Neutrophil (primary cell): ENCODE measurements at regions not wholly inside any gene's neighbourhood (a gene's known extent, or its start where the extent isn't known, plus 50 kb on each side); places are given as distances from the start of the nearest gene placed in this dataset.
"Not testable (repeated sequence)": the region's sequence is repeated elsewhere in the genome, so short reads cannot be mapped to it uniquely, and the experiment has no call there.

Experiments used
- H3K27ac ChIP-seq: fragments of 200-600 bp; sonication (generic); 2 replicates; pipeline ENCODE4 v1.5.1; 2016; ENCODE audit warnings: mild to moderate bottlenecking, moderate library complexity
- H3K27me3 ChIP-seq: fragments of 200-600 bp; sonication (generic); 2 replicates; pipeline ENCODE4 v1.6.0; 2016; ENCODE audit warnings: mild to moderate bottlenecking
- H3K36me3 ChIP-seq: fragments of 200-600 bp; sonication (generic); 2 replicates; pipeline ENCODE4 v1.5.1; 2017
- H3K4me1 ChIP-seq, 2 experiments: fragments of 200-600 bp in 1 of 2; sonication (generic) in 1 of 2; 1 replicate in 1 of 2; 2 replicates in 1 of 2; pipeline versions ENCODE4 v1.5.1 to v1.6.1; 2013 to 2016; ENCODE audit warnings: low read depth in 1 of 2, low read length in 1 of 2, mild to moderate bottlenecking in 1 of 2, moderate library complexity in 1 of 2; ENCODE audit not compliant: control insufficient read depth in 1 of 2, insufficient read depth in 1 of 2
- H3K4me3 ChIP-seq, 2 experiments: fragments of 200-600 bp in 1 of 2; sonication (generic) in 1 of 2; 1 replicate in 1 of 2; 2 replicates in 1 of 2; pipeline ENCODE4 v1.5.1; 2013 to 2016; ENCODE audit warnings: low read depth in 1 of 2, low read length in 1 of 2, mild to moderate bottlenecking in 1 of 2, moderate library complexity in 1 of 2
- H3K9me3 ChIP-seq: fragments of 200-600 bp; sonication (generic); 2 replicates; pipeline ENCODE4 v1.5.1; 2016
- CTCF ChIP-seq: fragments of 200-600 bp; sonication (generic); IDR thresholded peaks from 2 replicates; pipeline ENCODE4 v1.5.1; 2016; ENCODE audit warnings: antibody characterized with exemption

GRCh38 chr4:53705972-53706371 is 114.7 kb upstream of the LNX1 start:
- Histone ChIP-seq H3K9me3 (no peaks in the 10 kb centered on the region), H3K4me3 (no peak overlapping the region), H3K27me3 (peaks cover 12% of the 10 kb centered on the region), H3K36me3 (no peaks in the 10 kb centered on the region), H3K4me1 (peaks cover 0 to 5% of the 10 kb centered on the region in 2 experiments), H3K27ac (no peak overlapping the region)
- TF ChIP-seq CTCF: no peak

GRCh38 chr4:53705151-53705764 is 114.0 kb upstream of the LNX1 start:
- Histone ChIP-seq H3K36me3 (no peaks in the 10 kb centered on the region), H3K4me3 (no peak overlapping the region), H3K4me1 (peaks cover 0 to 5% of the 10 kb centered on the region in 2 experiments), H3K27me3 (peaks cover 12% of the 10 kb centered on the region), H3K27ac (no peak overlapping the region), H3K9me3 (no peaks in the 10 kb centered on the region)
- no peak for TF ChIP-seq CTCF

- no peak for TF ChIP-seq CTCF
- Histone ChIP-seq H3K9me3 (no peaks in the 10 kb centered on the region), H3K4me3 (no peak overlapping the region), H3K36me3 (no peaks in the 10 kb centered on the region), H3K4me1 (peaks cover 0 to 5% of the 10 kb centered on the region in 2 experiments), H3K27me3 (peaks cover 12% of the 10 kb centered on the region), H3K27ac (no peak overlapping the region)
Observed at GRCh38 chr4:53704329-53704728, 113.0 kb upstream of the LNX1 start.

DNA sequence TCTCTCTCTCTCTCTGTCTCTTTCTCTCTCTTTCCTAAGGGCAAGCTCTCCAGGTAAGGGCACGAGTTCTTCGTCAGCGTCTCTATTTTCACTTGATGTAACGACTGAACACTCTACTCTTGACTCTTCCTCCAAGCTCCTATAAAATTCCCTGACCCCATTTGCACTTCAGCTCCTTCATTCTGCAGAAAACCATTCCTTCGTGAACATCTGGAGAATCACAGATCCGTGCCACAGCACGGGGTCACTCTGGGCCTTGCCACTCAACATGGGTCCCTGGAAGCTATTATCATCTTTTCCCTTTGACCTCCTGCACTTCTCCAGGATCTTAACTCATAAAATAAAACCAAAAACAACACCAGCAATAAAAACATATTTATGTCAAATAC is 112.0 kb upstream of the LNX1 start:
- Histone ChIP-seq H3K27ac (no peak overlapping the region), H3K4me3 (no peak overlapping the region), H3K4me1 (peaks cover 0 to 5% of the 10 kb centered on the region in 2 experiments), H3K9me3 (no peaks in the 10 kb centered on the region), H3K36me3 (no peaks in the 10 kb centered on the region), H3K27me3 (peaks cover 12% of the 10 kb centered on the region)
- no peak for TF ChIP-seq CTCF

DNA sequence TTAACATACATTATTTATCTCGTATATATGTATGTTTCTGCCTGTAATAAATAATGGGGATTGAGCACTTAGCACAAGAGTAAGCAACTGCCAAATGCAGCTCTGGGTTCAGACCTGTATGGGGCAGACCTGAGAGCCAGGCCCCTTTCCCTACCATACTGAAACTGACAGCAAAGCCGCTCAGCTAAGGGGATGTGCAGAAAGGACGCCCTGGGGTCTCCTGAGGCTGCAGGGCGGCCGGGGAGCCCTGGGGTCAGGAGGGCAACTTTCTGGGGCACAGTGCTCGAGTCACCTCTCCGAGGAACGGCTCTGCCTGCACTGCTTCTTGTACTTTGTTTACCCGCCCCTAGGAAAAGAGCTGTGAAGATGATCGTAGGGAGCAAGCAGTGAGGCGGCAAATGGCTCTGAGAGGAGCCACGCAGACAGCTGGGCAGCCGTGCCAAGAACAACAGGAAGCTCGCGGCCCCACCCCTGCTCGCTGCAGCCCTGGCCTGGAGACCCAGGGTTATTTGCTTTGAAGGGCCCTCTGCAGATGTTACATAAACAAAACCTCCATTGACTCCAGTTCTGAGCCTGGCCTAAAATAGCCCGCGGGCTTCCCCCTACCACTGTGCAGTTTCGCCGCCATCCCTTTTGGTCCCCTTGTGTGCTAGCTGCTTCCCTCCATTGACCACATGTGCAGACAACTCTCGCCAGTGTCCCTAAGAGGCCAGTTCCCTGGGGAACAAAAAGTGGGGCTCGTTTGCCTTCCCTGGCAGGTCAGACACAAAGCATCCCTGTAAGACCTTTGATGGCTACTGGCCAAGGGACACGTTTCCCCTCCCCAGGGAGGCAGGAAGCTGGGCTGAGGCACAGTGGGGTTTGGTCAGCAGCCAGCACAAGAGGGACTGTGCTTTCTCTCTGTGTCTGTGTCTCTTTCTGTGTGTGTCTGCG is 111.3 kb upstream of the LNX1 start:
- no peak for TF ChIP-seq CTCF
- Histone ChIP-seq H3K36me3 (no peaks in the 10 kb centered on the region), H3K9me3 (no peaks in the 10 kb centered on the region), H3K4me1 (peaks cover 0 to 5% of the 10 kb centered on the region in 2 experiments), H3K4me3 (no peak overlapping the region), H3K27ac (no peak overlapping the region), H3K27me3 (peaks cover 12% of the 10 kb centered on the region)

- H3K9me3 ChIP-seq, H3K4me1 ChIP-seq, H3K27ac ChIP-seq, H3K4me3 ChIP-seq, H3K36me3 ChIP-seq: not testable (repeated sequence)
- peaks cover 12% of the 10 kb centered on the region for H3K27me3 ChIP-seq
Observed at GRCh38 chr4:53701260-53701659, 110.0 kb upstream of the LNX1 start.

GRCh38 chr4:53699310-53699709 is 108.0 kb upstream of the LNX1 start:
- not testable (repeated sequence) for H3K4me1 ChIP-seq, H3K9me3 ChIP-seq, H3K27ac ChIP-seq, H3K4me3 ChIP-seq, H3K36me3 ChIP-seq
- H3K27me3 ChIP-seq: peaks cover 12% of the 10 kb centered on the region
